SIG-M5 treated with dmso at 0.1 percent for 504 hours (cell line): ENCODE measurements at regions not wholly inside any gene's neighbourhood (a gene's known extent, or its start where the extent isn't known, plus 50 kb on each side); places are given as distances from the start of the nearest gene placed in this dataset.
"Not testable (repeated sequence)": the region's sequence is repeated elsewhere in the genome, so short reads cannot be mapped to it uniquely, and the experiment has no call there.

ENCODE experiments used
- DNase-seq: peaks from one replicate; lab custom pipeline; 2025; ENCODE audit not compliant: unreplicated experiment; lab: John Stamatoyannopoulos, UW

DNA sequence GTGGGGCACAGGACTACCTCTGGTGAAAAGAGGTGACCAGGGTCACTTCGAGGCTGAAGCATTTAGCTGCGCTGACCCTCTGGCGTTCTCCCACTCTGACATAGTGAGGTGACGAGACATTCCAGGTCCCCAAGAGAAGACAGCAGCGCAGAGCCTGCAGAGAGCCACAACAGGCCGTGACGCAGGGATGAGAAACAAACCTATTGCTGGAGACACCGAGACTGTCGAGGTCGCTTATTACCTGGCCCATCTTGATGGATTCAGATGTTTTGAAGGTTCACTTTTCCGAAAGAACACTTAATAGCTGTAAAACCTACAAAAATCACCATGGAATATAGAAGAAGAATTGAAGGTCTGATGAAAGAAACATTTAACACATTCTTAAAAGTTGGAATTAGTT is 466.3 kb downstream of the NR2F2 start:
- no peak for DNase-seq

DNA sequence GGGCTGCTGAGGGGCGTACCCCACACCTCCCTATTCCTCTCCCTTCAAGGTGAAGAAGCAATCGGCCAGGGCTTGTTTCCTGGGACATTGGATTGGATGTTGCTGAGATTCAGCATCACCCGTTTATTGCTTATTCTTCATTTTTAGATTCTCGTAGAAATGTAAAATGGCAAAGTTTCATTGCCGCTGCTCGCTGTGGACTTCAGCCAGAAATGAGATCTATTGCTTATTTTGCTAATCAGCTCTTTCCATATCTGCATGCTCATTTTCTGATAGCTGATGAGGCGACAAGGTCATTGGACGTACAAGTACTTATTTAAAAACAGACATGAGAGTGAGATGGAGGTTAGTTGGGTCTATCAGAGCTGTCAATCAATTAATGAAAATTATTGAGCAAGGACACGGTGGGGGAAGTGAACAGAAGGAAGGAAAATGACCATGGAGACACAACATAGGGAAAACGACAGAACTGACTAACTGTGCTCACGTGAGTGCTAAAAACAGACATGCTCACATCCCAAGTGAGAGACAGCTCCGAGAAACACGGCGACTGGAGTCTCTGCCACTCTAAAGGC is 471.2 kb downstream of the NR2F2 start:
- no peak for DNase-seq

DNA sequence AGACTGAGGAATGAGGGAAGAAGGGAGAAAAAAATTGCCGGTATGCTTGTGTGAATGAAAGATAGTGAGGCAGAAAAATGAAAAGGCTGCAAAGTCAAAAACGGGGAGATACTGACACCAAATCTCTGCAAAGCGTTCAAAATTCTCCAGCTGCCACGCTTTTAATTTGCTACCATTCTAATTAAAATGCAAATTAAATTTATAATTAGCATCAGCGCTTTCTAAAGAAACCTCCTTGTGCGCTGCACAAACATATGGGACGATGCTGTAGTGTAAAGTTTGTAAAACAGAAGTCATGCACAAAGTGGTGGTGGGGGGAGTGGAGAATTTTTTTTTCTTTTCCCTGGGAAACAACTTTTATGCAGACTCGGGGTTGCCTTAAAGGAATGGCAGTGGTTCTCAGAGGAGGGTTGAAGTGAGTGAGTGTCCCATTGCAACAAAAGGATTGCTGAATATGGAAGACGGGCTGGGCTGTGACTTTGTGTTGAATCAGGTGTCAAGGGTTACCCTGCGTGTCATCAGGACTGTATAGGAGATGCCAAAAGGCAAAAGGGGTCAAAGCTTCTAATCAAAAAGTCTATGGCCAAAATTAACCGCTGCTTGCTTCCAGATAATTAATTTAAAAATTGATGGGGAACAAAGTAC is 472.2 kb downstream of the NR2F2 start:
- DNase-seq = no peak

DNA sequence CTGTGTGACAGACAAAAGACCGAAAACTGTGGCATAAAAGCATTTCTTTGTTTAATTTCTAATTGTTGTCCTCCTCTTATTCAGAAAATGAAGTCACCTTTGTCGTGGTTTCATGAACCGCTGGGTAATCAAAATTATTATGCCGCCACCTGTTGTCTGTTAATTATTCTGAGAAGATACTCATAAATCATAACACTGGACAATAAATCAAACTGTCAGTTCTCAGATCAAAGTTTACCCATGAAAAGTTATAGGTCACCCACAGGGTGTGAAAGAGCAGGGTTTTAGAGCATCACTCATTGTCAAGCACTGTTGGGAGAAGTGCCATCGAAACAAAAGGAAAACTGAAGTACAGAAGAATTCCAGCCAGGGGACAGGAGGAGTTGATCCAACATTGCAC is 474.3 kb downstream of the NR2F2 start:
- DNase-seq = no peak

DNA sequence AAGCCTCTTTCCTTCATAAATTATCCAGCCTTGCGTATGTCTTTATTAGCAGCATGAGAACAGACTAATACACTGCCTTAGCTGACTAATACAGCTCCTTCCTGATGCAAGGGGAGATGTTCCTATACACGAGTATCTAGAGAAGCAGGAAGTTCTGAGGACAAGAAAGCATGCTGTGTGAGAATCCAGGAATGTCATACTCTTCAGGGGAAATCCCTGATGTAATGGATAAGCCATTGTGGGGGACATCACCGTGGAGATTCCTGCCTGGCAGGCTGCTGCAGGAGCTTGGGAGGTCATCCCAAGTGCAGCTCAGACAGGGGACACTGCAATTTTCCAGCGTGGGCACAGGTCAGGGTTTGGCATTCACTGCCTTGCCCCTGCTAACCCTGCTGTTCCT is 476.9 kb downstream of the NR2F2 start:
- no peak for DNase-seq

DNA sequence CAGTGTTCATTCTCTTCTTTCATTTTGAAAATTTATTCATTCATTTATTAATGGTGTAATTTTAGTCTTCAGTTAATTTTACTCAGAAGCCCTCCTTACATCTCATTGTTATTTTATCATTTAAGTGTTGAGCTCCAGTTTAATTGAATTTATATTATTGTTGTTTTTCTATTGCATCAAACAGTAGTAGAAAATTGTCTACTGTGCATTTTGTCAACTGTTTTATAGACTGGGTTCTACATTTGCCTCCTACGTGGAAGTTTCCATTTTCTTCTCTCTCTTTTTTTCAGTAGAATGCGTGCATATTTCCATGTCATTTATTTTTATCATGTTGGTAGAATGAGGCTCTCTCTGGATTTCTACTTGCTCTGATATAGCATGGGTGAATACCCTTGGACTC is 487.4 kb downstream of the NR2F2 start:
- DNase-seq = no peak

DNA sequence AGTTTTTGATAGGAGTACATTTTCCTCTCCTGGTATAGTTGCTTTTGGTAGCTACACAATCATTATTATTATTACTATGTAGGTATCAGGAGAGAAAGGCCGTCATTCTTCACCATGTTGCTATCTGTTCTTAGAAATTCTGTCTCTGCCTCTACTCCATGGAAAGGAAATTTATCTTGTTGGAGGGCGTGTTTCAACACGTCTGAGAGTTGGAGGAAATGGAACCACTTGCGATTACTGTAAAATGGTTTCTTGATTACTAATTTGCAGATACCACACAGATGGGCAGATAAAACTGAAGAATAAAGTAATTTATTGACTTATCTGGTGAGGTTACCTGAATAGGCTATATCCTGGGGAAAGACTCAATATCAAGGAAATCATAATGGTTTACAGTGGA is 488.4 kb downstream of the NR2F2 start:
- DNase-seq = no peak

DNA sequence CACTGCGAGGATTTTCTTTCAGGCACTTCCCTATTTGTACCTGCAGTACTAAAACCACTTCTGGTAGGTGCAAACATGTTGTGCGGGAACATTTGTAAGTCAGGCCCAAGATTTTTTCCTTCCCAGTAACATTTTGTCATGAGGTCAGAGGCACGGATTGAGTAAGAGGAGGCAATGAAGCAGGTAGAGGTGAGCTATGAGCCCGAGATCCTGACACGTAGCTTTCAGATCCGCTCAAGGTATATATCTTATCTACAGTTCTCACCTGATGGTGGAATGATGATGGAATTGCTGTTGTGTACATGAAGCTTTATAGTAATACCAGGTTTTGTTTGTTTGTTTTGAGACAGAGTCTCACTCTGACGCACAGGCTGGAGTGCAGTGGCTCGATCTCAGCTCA is 497.5 kb downstream of the NR2F2 start:
- DNase-seq = no peak

DNA sequence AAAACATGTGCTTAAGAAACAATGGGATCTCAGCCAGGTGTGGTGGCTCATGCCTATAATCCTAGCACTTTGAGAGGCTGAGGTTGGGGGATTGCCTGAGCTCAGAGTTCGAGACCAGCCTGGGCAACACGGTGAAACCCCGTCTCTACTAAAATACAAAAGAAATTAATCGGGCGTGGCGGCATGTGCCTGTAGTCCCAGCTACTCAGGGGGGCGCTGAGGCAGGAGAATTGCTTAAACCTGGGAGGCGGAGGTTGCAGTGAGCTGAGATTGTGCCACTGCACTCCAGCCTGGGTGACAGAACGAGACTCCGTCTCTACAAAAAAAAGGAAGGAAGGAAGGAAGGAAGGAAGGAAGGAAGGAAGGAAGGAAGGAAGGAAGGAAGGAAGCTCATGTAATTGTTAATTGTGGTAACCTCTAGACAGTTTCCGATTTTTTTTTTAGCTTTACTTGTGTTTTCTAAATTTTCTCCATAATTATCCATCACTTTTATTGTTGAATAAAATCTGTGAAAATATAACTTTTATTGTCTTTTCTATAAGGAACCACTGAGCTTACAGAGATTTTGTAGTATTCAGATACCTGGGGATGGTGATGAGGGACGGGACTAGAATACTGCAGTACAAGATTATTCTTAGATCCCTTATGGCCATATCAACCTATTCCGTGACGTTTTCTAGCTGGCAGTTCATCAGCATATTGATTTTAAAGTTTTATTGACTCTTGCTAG is 506.9 kb downstream of the NR2F2 start:
- DNase-seq = no peak

DNA sequence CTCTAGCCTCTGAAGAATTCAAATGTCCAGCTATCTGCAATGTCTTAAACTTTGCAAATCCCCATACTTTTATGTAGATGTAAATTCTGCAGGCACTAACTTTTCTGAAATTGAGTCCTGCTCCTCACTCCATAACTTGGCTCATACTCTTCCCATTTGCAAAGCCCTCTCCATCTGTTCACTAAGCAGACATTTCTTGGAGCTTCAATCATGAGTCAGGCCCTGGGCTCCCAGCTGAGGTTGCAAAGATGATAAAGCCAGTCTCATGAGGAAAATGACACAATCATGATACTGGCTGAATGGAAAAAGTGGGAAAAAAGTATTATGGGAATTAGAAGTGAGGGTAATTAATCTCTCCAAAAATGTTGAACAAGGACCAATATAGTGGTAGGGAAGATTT is 507.6 kb downstream of the NR2F2 start:
- no peak for DNase-seq

DNA sequence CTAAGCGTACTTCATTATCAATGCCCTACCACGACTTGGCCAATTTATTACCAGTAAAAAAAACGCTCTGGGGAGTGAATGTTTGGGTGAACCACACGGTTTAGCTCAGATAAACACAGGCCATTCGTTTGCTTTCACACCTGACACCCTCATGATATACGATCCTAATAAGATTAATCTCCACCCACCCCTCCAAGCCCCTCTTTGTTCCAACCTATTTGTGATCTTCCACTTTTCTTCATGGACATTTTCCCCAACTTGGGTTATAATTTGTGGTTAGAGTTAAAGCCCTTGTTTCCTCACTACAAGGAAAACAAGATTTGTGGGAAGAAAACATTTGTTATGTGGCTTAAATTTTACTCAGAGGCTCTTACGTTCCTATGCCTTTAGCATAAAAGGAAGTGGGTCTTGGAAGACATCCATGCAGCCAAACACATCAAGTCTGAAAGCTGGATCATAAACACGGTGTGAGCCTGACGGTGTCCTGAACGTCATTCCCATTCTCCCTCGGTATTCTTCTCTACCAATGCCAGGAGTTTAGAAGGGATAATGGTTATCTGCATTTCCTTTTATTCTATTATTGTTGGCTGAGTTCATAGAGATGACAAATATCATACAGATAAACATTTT is 518.9 kb downstream of the NR2F2 start:
- no peak for DNase-seq

DNA sequence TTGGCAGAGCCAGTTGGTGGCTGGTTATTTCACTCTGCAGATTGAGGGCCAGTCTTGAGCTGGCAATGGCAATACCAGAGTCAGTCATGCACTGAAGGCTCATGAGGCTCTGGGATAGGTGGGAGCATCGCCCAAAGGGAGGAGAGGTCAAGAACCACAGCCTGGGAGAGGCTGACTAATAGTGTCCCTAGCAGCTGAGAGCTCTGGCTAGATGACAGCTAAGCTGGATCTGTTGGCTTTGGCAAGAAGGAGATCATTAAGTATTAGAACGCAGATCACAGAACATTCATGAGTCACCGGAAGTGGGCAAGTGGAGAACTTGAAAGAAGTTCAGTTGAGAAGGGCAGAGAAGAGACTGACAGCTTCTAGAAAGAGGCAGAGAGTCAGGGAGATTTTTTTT is 521.1 kb downstream of the NR2F2 start:
- DNase-seq = no peak

DNA sequence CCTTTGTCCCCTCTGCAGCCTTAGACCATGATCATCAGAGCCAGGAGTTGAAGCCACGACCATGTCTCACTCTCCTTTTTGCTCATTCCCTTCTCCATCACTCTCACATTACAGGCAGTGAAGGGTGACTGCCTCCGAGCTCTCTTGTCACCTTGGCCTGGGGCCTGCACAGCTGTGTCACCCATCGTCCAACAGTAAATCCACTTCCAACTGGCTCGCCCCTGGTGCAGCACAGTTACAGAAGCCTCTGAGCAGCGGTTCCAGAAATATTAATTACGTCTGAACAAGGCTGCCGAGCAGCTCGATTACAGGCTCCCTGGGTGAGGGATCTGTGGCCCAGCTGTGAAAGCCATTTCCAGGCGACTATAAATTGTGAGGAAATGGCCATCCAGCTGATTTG is 528.2 kb downstream of the NR2F2 start:
- DNase-seq = no peak

DNA sequence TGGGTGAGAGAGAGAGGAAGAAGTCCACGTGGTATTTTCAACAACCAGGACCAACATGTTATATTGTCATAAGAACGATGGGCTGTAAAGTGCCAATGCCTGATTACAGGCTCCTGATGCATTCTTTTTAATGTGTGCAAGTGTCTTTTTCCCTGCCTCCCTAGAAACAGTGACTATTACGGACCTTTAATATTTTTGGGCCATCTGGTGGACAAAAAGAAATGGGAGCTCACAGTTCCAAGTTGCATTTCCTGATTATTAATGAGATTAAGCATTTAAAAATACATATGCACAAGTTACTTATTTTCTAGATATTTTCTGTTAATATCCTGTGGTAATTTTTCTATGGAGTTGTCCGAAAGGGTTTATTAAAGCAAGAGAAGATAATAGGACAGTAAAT is 530.2 kb downstream of the NR2F2 start:
- no peak for DNase-seq

DNA sequence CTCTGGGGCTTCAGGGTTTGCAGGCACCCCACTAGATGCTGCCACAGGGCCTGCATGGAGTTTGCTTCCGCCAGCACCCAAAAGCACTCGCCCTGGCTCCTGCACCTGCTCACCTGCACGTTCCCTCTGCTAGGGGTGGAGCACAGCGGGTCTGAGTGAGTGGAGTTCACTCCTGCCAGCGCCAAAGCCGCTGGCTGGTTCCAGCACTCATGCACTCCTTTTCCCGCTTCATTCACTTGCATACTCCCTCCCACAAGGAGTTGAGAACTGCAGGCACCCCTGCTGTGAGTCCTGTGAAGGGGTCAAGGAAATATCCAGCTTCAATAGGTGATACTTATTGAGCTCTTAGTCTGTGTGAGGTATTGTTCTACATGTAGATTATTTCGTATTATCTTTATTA is 537.5 kb downstream of the NR2F2 start:
- no peak for DNase-seq

DNA sequence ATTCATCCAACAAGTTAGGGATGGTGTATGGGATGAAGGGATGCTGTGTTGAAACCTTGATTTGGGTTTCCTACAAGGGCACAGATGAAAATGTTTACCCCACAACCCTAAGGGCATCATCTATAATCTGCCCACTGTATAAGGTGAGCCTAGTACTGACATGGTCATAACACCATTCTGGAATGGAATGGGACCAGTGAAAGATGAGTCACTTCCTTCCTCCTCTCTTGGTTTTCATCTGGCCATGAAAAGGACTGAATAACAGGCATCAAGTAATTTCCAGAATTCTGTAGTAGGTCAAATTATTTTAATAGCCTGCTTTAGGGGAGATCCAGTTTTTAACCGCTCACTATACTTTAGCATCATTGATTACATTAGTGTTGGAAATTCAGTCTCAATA is 538.6 kb downstream of the NR2F2 start:
- DNase-seq = no peak

DNA sequence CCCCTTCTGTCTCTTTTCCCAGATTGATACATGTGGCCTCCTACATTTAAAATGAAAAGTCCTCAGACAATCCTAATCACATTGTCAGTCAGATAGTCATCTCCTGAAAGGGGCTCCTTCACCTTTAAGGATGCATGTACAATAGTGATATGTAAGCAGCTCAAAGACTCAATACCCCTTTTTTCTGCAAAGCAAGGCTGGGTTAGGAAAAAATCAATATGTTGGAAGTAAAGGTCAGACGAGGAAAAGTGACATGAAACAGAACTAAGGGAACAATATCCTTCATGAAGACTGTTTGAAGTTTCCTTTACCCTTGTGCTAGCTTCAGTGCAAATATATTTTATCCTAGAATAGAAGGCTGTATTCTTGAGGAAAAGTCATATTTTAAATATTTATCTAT is 539.3 kb downstream of the NR2F2 start:
- no peak for DNase-seq

DNA sequence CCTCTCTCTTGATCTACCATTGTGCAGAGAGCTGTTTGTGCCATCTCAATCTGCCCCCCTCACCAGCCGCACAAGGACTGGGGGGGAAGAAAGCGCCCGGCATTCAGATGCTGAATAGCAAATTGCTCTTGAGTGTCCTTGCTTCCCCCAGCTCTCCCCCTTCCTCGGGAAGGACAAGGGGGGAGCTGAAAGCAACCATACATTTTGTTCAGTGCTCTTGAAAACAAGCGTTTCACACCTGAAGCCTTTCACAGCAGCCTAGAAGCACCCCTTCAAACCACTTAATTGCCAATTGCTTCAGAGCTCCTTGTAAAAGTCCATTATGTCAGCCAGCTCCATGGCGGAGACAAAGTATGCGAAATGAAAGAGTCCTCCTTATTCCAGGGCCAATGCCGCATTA is 540.1 kb downstream of the NR2F2 start:
- no peak for DNase-seq

DNA sequence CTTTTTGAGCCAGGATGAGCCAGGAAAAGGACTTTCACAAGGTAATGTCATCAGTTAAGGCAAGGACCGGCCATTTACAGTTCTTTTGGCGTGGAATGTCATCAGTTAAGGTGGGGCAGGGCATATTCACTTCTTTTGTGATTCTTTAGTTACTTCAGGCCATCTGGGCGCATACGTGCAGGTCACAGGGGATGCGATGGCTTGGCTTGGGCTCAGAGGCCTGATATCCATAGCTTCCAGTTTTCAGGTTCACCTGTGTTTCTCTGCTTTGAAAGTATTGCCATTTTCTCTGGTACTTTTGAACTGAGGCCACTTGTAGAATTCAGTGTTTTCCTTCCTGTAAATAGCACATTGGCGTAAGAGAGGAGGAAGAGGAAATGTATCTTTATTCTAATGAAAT is 546.9 kb downstream of the NR2F2 start:
- DNase-seq = not testable (repeated sequence)

DNA sequence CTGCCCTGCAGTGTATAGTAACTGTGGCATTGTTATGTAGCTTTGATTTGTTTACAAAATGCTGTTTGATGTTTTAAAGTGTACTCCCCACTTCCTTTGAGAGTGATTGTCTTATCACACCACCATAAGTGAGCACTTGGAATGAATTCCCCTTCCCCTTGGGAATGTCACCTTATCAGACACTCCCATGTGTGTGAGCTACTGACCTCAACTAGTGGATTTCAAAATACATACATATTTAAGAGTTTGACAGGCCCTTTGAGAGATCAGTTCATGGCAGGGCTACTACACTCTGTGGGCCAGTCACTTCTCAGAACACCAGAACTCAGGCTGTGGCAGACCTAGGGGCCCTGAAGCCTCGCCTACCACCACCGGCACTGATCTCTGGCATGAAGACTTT is 547.6 kb downstream of the NR2F2 start:
- DNase-seq = no peak

DNA sequence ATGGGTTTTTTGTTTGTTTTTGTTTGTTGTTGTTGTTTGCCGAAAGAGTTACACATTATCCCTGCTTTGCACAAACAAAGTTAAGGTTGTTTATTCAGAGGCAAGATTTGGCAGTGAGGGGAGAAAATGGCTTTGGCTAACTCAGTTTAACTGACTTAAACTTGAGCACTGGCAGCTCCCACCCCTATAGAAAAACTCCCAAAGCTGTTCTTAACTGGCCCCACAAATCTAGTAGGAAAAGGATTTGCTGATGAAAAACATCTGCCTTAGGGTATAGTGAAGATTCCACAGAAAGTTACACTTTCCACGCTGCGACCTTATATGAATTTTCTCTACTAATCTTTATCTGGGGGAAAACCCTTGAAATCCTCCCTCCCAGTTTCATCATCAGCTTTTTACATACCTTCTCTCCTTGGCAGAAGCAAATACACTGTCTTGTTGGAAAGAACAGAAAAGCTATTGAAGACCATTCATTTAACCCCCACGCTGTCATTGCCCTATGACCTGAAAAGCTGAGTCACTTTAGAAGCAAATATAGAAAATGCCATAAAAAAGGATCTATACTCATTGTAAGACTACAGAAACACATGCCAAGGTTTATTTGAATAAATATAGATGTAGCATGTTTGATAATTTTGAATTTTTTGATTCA is 551.7 kb downstream of the NR2F2 start:
- DNase-seq = no peak

DNA sequence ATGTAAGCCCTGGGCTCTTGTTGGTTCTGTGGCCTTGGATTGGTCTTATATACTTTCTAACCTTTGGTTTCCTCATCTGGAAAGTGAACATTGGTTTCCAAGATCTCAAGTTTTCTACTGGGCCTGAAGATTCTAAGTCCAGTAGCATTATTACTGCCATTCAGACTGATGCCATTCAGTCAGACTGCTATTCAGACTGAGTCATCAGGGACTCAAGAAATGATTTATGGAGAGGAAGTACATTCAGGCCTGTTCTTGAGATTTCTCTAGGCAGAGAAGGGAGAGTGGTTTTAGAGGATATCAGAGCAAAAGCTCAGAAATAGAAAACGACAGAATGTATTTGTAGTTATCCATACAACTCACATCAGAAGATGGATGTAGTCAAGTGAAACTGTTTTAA is 557.2 kb downstream of the NR2F2 start:
- peak; percentile 0 for DNase-seq
